ENCODE measurements at regions not wholly inside any gene's neighbourhood (a gene's known extent, or its start where the extent isn't known, plus 50 kb on each side); places are given as distances from the start of the nearest gene placed in this dataset.

GRCh38 chr10:85193796-85194195 lies 865.4 kb downstream of the CCSER2 start:
- TF ChIP-seq, protein P1, sequence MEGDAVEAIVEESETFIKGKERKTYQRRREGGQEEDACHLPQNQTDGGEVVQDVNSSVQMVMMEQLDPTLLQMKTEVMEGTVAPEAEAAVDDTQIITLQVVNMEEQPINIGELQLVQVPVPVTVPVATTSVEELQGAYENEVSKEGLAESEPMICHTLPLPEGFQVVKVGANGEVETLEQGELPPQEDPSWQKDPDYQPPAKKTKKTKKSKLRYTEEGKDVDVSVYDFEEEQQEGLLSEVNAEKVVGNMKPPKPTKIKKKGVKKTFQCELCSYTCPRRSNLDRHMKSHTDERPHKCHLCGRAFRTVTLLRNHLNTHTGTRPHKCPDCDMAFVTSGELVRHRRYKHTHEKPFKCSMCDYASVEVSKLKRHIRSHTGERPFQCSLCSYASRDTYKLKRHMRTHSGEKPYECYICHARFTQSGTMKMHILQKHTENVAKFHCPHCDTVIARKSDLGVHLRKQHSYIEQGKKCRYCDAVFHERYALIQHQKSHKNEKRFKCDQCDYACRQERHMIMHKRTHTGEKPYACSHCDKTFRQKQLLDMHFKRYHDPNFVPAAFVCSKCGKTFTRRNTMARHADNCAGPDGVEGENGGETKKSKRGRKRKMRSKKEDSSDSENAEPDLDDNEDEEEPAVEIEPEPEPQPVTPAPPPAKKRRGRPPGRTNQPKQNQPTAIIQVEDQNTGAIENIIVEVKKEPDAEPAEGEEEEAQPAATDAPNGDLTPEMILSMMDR (IDR thresholded peaks at IDR 0.05; ENCODE audit: borderline replicate concordance) = no peak
- Histone ChIP-seq H3K36me3 (no peaks in the 10 kb centered on the region), H3K4me3 (no peak overlapping the region), H3K27ac (replicated peaks) (no peak overlapping the region), H3K4me1 (no peaks in the 10 kb centered on the region), H3K27me3 (ENCODE audit: low read depth) (peaks cover 21% of the 10 kb centered on the region), H3K9me3 (replicated peaks) (no peaks in the 10 kb centered on the region)
- intact Hi-C loops (cut with micrococcal nuclease) = no loop called here
- DNase-seq = no peak

DNA sequence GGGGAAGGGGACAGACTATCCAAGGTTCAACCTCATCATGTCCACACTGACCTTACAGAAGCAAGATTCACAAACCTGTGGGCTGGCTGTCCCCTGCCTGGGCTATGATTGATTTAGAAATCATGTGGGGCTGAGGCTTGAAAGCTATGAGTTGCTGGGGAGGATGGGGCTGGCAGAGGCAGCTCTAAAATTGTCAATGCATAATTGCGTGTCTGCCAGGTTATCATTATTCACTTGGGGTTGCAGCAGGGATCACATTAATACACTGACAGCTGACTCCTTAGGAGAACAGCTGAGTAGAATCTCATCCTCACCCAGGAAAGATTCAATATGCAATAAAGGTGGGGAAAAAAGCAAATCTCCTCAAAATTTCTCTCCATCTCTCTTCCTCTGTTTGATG lies 866.3 kb downstream of the CCSER2 start:
- TF ChIP-seq, protein P1 (IDR thresholded peaks at IDR 0.05; ENCODE audit: borderline replicate concordance) = no peak
- Histone ChIP-seq H3K4me1 (no peaks in the 10 kb centered on the region), H3K36me3 (no peaks in the 10 kb centered on the region), H3K27ac (replicated peaks) (no peak overlapping the region), H3K4me3 (no peak overlapping the region), H3K9me3 (replicated peaks) (no peaks in the 10 kb centered on the region), H3K27me3 (ENCODE audit: low read depth) (peaks cover 24% of the 10 kb centered on the region)
- no peak for DNase-seq
- intact Hi-C loops (cut with micrococcal nuclease) = no loop called here

DNA sequence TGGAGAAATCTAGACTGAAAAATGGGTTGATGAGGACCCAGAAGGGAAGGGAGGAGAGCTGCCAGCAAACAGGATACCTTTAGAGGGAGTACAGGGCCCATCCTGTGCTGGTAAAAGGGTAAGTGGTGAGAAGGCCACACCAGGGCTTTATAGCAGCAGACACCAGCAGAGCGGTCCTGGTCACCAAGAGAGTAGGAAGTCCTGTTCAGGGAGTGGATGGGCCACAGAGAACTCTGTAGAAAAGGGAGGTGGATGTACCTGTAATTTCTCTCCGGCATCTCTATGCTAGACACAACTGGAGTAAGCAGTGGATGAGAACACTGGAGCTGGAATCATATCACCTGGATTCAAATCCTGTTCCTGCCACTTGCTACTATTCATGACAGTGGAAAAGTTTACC lies 867.2 kb downstream of the CCSER2 start:
- Histone ChIP-seq H3K36me3 (no peaks in the 10 kb centered on the region), H3K9me3 (replicated peaks) (no peaks in the 10 kb centered on the region), H3K4me3 (no peak overlapping the region), H3K27me3 (ENCODE audit: low read depth) (peaks cover 27% of the 10 kb centered on the region), H3K4me1 (no peaks in the 10 kb centered on the region), H3K27ac (replicated peaks) (no peak overlapping the region)
- no peak for DNase-seq
- TF ChIP-seq, protein P1 (IDR thresholded peaks at IDR 0.05; ENCODE audit: borderline replicate concordance) = no peak
- intact Hi-C loops (cut with micrococcal nuclease) = no loop called here

DNA sequence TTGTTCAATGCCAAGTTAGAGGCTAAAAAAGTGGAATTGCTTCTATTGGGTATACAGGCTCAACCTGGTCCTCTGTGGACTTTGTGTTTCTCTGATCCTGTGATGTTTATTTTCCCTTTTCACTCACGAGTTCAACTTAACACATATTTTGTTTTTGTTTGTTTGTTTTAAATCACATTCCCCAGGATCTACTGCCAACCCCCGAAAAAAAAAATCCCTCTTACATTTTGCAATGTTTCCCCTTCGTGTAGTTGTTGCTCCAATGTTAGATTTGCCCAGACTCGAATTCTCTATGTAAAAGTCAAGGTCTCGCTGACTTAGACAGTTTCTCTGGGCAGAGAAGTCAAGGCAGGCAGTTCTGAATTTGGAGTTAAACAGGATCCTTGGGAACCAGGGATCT lies 876.4 kb downstream of the CCSER2 start:
- no peaks in the 10 kb centered on the region for H3K9me3 ChIP-seq (replicated peaks)
- TF ChIP-seq, protein P1 (IDR thresholded peaks at IDR 0.05; ENCODE audit: borderline replicate concordance) = no peak
- intact Hi-C loops (cut with micrococcal nuclease) = no loop called here
- H3K27me3 ChIP-seq (ENCODE audit: low read depth) = peaks cover 17% of the 10 kb centered on the region
- no peak for DNase-seq
- no peak overlapping the region for H3K27ac ChIP-seq (replicated peaks)
- no peaks in the 10 kb centered on the region for H3K4me1 ChIP-seq
- H3K36me3 ChIP-seq = no peaks in the 10 kb centered on the region
- H3K4me3 ChIP-seq = no peak overlapping the region

DNA sequence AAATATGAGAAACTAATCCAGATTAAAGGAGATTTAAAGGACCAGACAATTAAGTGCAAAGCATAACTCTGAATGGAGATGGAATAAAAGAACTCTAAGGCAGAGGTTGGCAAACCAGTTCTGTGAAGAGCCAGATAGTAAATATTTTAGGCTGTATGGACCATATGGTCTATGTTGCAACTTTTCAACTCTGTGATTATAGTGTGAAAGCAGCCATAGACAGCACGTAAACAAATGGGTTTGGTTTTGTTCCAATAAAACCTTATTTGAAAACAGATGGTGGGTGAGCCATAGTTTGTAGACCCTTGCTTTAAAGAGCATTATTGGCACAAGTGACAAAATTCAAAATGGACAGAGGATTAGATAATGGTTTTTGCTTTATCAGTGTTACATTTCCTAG lies 884.1 kb downstream of the CCSER2 start:
- no peak overlapping the region for H3K4me3 ChIP-seq
- H3K36me3 ChIP-seq = no peaks in the 10 kb centered on the region
- H3K27ac ChIP-seq (replicated peaks) = no peak overlapping the region
- H3K4me1 ChIP-seq = no peaks in the 10 kb centered on the region
- no peak for DNase-seq
- no peaks in the 10 kb centered on the region for H3K9me3 ChIP-seq (replicated peaks)
- peaks cover 12% of the 10 kb centered on the region for H3K27me3 ChIP-seq (ENCODE audit: low read depth)
- intact Hi-C loops (cut with micrococcal nuclease) = no loop called here
- TF ChIP-seq, protein P1 (IDR thresholded peaks at IDR 0.05; ENCODE audit: borderline replicate concordance) = no peak

GRCh38 chr10:85213493-85213892 lies 885.1 kb downstream of the CCSER2 start:
- no peaks in the 10 kb centered on the region for H3K36me3 ChIP-seq
- intact Hi-C loops (cut with micrococcal nuclease) = no loop called here

More at GRCh38 chr10:85213493-85213892, 885.1 kb downstream of the CCSER2 start:
- Histone ChIP-seq H3K4me3 (no peak overlapping the region), H3K27ac (replicated peaks) (no peak overlapping the region), H3K9me3 (replicated peaks) (no peaks in the 10 kb centered on the region), H3K27me3 (ENCODE audit: low read depth) (peaks cover 12% of the 10 kb centered on the region), H3K4me1 (no peaks in the 10 kb centered on the region)
- no peak for DNase-seq
- TF ChIP-seq, protein P1 (IDR thresholded peaks at IDR 0.05; ENCODE audit: borderline replicate concordance) = no peak

All from left ventricle myocardium inferior (tissue), 1 donor.